H1 (cell line): ENCODE measurements at regions not wholly inside any gene's neighbourhood (a gene's known extent, or its start where the extent isn't known, plus 50 kb on each side); places are given as distances from the start of the nearest gene placed in this dataset.

ENCODE experiments used
- CREB1 ChIP-seq: IDR thresholded peaks from 2 replicates; pipeline ENCODE4 v1.6.1; 2012; ENCODE audit warnings: inconsistent platforms
- EGR1 ChIP-seq: IDR thresholded peaks from 2 replicates; pipeline ENCODE4 v1.6.1; 2011; ENCODE audit warnings: low read depth, low read length, borderline replicate concordance
- POLR2AphosphoS5 ChIP-seq: IDR thresholded peaks from 2 replicates; pipeline ENCODE4 v1.6.1; 2011; ENCODE audit warnings: low read depth, low read length
- YY1 ChIP-seq: IDR thresholded peaks from 2 replicates; pipeline ENCODE4 v1.6.1; 2011; ENCODE audit warnings: low read depth, mild to moderate bottlenecking, low read length
- ZNF274 ChIP-seq: IDR thresholded peaks from 2 replicates; pipeline ENCODE4 v1.7.0; 2012; ENCODE audit warnings: low read length, borderline replicate concordance; ENCODE audit errors: extremely low read depth
- TF ChIP-seq, protein P1 (sequence below): fragments of 300-600 bp; sonication (generic); IDR thresholded peaks from 2 replicates; pipeline ENCODE4 v1.7.1; 2012; ENCODE audit warnings: low read length, moderate library complexity, mild to moderate bottlenecking, inconsistent platforms; ENCODE audit not compliant: insufficient replicate concordance
- TF ChIP-seq, protein P2 (sequence below): IDR thresholded peaks from 2 replicates; pipeline ENCODE4 v1.6.1; 2011; ENCODE audit warnings: low read depth, mild to moderate bottlenecking, low read length; ENCODE audit not compliant: insufficient read depth

DNA sequence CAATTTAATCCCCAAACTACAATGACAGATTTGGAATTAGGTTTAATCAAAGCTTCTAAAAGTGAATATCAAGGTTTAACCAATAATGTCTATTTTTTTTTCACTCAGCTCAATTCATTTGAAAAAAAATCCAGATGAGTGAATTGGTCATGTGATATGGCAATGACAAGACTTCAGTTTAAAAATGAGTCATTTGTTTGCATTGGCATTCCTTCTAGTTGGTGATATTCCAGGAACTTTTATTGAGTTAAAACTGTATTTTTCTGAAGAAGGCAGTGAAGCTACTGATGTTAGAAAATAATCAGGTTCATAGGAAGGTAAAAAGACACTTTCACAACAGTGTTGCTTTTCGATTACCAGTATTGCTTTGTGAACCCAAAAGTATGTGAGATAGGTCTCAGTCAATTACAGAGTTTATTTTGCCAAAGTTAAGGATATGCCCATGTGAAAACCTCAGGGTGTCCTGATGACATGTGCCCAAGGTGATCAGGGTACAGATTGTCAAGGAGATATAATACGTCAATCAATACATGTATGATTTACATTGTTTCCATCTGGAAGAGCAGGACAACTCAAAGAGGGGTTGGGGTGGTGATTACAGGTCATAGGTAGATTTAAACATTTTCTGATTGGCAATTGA, 1214.9 kb downstream of the GALC start (continued):
- TF ChIP-seq, protein P1, sequence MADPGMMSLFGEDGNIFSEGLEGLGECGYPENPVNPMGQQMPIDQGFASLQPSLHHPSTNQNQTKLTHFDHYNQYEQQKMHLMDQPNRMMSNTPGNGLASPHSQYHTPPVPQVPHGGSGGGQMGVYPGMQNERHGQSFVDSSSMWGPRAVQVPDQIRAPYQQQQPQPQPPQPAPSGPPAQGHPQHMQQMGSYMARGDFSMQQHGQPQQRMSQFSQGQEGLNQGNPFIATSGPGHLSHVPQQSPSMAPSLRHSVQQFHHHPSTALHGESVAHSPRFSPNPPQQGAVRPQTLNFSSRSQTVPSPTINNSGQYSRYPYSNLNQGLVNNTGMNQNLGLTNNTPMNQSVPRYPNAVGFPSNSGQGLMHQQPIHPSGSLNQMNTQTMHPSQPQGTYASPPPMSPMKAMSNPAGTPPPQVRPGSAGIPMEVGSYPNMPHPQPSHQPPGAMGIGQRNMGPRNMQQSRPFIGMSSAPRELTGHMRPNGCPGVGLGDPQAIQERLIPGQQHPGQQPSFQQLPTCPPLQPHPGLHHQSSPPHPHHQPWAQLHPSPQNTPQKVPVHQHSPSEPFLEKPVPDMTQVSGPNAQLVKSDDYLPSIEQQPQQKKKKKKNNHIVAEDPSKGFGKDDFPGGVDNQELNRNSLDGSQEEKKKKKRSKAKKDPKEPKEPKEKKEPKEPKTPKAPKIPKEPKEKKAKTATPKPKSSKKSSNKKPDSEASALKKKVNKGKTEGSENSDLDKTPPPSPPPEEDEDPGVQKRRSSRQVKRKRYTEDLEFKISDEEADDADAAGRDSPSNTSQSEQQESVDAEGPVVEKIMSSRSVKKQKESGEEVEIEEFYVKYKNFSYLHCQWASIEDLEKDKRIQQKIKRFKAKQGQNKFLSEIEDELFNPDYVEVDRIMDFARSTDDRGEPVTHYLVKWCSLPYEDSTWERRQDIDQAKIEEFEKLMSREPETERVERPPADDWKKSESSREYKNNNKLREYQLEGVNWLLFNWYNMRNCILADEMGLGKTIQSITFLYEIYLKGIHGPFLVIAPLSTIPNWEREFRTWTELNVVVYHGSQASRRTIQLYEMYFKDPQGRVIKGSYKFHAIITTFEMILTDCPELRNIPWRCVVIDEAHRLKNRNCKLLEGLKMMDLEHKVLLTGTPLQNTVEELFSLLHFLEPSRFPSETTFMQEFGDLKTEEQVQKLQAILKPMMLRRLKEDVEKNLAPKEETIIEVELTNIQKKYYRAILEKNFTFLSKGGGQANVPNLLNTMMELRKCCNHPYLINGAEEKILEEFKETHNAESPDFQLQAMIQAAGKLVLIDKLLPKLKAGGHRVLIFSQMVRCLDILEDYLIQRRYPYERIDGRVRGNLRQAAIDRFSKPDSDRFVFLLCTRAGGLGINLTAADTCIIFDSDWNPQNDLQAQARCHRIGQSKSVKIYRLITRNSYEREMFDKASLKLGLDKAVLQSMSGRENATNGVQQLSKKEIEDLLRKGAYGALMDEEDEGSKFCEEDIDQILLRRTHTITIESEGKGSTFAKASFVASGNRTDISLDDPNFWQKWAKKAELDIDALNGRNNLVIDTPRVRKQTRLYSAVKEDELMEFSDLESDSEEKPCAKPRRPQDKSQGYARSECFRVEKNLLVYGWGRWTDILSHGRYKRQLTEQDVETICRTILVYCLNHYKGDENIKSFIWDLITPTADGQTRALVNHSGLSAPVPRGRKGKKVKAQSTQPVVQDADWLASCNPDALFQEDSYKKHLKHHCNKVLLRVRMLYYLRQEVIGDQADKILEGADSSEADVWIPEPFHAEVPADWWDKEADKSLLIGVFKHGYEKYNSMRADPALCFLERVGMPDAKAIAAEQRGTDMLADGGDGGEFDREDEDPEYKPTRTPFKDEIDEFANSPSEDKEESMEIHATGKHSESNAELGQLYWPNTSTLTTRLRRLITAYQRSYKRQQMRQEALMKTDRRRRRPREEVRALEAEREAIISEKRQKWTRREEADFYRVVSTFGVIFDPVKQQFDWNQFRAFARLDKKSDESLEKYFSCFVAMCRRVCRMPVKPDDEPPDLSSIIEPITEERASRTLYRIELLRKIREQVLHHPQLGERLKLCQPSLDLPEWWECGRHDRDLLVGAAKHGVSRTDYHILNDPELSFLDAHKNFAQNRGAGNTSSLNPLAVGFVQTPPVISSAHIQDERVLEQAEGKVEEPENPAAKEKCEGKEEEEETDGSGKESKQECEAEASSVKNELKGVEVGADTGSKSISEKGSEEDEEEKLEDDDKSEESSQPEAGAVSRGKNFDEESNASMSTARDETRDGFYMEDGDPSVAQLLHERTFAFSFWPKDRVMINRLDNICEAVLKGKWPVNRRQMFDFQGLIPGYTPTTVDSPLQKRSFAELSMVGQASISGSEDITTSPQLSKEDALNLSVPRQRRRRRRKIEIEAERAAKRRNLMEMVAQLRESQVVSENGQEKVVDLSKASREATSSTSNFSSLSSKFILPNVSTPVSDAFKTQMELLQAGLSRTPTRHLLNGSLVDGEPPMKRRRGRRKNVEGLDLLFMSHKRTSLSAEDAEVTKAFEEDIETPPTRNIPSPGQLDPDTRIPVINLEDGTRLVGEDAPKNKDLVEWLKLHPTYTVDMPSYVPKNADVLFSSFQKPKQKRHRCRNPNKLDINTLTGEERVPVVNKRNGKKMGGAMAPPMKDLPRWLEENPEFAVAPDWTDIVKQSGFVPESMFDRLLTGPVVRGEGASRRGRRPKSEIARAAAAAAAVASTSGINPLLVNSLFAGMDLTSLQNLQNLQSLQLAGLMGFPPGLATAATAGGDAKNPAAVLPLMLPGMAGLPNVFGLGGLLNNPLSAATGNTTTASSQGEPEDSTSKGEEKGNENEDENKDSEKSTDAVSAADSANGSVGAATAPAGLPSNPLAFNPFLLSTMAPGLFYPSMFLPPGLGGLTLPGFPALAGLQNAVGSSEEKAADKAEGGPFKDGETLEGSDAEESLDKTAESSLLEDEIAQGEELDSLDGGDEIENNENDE, result no peak
- TF ChIP-seq EGR1, result no peak
- TF ChIP-seq, protein P2, sequence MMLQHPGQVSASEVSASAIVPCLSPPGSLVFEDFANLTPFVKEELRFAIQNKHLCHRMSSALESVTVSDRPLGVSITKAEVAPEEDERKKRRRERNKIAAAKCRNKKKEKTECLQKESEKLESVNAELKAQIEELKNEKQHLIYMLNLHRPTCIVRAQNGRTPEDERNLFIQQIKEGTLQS, result no peak
- TF ChIP-seq CREB1, result no peak
- TF ChIP-seq POLR2AphosphoS5, result no peak
- no peak for TF ChIP-seq YY1
- no peak for TF ChIP-seq ZNF274
